ENCODE measurements at regions not wholly inside any gene's neighbourhood (a gene's known extent, or its start where the extent isn't known, plus 50 kb on each side); places are given as distances from the start of the nearest gene placed in this dataset.

GRCh38 chr1:177849579-177850290, 120.1 kb downstream of the SEC16B start:
- DNase-seq (ENCODE audit: low spot score in 2 of 2): no peak
- intact Hi-C loops (cut with DNase I; ENCODE audit: low total_unique reads): no loop called here

DNA sequence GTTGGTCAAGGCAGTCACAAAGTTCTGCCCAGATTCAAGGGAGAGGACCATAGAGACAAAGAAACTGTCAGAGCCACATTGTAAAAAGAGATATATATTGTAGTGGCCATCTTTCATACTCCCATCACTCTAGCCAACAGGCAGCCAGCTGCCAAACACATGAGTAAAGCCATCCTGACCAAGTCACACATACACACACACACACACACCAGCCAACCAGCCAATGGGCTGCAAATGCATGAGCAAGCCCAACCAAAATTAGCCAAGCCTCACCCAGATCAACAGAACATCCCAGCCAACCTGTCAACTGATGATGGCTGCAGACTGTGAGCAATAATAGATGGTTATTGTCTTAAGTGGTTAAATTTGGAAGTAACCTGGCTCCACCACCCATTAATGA, 120.7 kb downstream of the SEC16B start:
- Histone ChIP-seq H3K36me3 (no peaks in the 10 kb centered on the region), H3K9me3 (no peaks in the 10 kb centered on the region), H3K4me1 (no peaks in the 10 kb centered on the region), H3K4me3 (no peak overlapping the region), H3K27ac (no peak overlapping the region), H3K27me3 (no peaks in the 10 kb centered on the region)
- TF ChIP-seq POLR2A (IDR thresholded peaks at IDR 0.05): no peak
- TF ChIP-seq, protein P1, sequence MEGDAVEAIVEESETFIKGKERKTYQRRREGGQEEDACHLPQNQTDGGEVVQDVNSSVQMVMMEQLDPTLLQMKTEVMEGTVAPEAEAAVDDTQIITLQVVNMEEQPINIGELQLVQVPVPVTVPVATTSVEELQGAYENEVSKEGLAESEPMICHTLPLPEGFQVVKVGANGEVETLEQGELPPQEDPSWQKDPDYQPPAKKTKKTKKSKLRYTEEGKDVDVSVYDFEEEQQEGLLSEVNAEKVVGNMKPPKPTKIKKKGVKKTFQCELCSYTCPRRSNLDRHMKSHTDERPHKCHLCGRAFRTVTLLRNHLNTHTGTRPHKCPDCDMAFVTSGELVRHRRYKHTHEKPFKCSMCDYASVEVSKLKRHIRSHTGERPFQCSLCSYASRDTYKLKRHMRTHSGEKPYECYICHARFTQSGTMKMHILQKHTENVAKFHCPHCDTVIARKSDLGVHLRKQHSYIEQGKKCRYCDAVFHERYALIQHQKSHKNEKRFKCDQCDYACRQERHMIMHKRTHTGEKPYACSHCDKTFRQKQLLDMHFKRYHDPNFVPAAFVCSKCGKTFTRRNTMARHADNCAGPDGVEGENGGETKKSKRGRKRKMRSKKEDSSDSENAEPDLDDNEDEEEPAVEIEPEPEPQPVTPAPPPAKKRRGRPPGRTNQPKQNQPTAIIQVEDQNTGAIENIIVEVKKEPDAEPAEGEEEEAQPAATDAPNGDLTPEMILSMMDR (IDR thresholded peaks at IDR 0.05): no peak
- TF ChIP-seq POLR2AphosphoS5 (IDR thresholded peaks at IDR 0.05): no peak
- intact Hi-C loops (cut with DNase I; ENCODE audit: low total_unique reads): no loop called here
- DNase-seq (ENCODE audit: low spot score in 2 of 2): no peak

More at GRCh38 chr1:177849579-177850290, 120.1 kb downstream of the SEC16B start:
- no peak overlapping the region for H3K4me3 ChIP-seq
- TF ChIP-seq, protein P1 (IDR thresholded peaks at IDR 0.05): no peak
- TF ChIP-seq POLR2AphosphoS5 (IDR thresholded peaks at IDR 0.05) (no peak), POLR2A (IDR thresholded peaks at IDR 0.05) (no peak)
- H3K27me3 ChIP-seq: no peaks in the 10 kb centered on the region
- H3K36me3 ChIP-seq: no peaks in the 10 kb centered on the region
- H3K9me3 ChIP-seq: no peaks in the 10 kb centered on the region
- no peaks in the 10 kb centered on the region for H3K4me1 ChIP-seq
- H3K27ac ChIP-seq: no peak overlapping the region

DNA sequence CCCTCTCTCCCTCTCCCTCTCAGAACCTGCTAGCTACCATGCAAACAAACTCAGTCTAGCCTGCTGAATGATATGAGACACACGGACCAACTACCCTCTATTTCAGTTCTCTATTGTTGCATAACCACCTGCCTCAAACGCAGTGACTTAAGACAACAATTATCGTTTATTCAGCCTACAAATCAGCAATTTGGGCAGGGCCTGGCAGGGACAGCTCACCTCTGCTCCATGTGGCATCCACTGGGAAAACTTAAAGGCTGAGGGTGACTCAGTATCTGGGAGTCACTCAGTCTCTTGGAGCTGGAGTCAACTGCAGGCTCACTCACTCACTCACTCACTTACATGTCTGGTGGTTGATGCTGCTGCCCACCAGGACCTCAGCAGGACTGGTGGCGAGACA, 121.3 kb downstream of the SEC16B start:
- Histone ChIP-seq H3K9me3 (no peaks in the 10 kb centered on the region), H3K27ac (no peak overlapping the region), H3K4me3 (no peak overlapping the region), H3K36me3 (no peaks in the 10 kb centered on the region), H3K27me3 (no peaks in the 10 kb centered on the region), H3K4me1 (no peaks in the 10 kb centered on the region)
- no peak for DNase-seq (ENCODE audit: low spot score in 2 of 2)
- TF ChIP-seq, protein P1 (IDR thresholded peaks at IDR 0.05): no peak
- TF ChIP-seq POLR2AphosphoS5 (IDR thresholded peaks at IDR 0.05) (no peak), POLR2A (IDR thresholded peaks at IDR 0.05) (no peak)
- intact Hi-C loops (cut with DNase I; ENCODE audit: low total_unique reads): no loop called here

- TF ChIP-seq, protein P1 (IDR thresholded peaks at IDR 0.05): no peak
- TF ChIP-seq POLR2A (IDR thresholded peaks at IDR 0.05) (no peak), POLR2AphosphoS5 (IDR thresholded peaks at IDR 0.05) (no peak)
- no peak overlapping the region for H3K27ac ChIP-seq
Measured at GRCh38 chr1:177847843-177848242, 122.0 kb downstream of the SEC16B start.

DNA sequence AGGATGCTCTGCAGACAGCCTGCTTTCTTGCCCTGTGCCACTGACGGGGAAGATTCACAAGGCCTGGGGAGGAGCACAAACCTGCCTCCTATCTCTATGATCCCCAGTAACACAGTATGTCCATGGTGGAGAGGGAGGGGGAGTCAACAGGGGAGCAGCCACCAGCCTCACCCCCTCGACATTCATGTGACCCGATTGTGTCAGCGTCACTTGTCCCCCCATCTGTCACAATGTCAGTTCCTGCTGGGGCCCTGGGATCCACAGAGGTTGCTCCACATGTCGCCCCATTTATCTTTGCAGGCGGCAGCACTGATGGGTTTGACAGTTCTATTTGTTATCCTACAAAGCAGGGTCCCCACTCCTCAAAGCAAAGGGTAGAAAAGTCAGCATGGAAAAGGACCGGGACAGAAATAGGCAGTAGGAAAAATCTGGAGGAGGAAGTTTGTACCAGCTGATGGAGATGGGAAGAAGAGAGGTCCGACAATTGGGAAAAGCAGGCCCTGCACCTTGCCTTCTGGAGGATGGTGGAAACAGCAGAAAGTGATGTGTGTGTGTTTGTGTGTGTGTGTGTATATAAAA, 130.9 kb downstream of the SEC16B start:
- intact Hi-C loops (cut with DNase I; ENCODE audit: low total_unique reads): no loop called here
- no peak overlapping the region for H3K4me3 ChIP-seq
- DNase-seq (ENCODE audit: low spot score in 2 of 2): no peak
- H3K27me3 ChIP-seq: no peaks in the 10 kb centered on the region
- no peak overlapping the region for H3K27ac ChIP-seq
- no peaks in the 10 kb centered on the region for H3K9me3 ChIP-seq
- H3K4me1 ChIP-seq: no peaks in the 10 kb centered on the region
- H3K36me3 ChIP-seq: no peaks in the 10 kb centered on the region
- TF ChIP-seq, protein P1 (IDR thresholded peaks at IDR 0.05): no peak

More at GRCh38 chr1:177847843-177848242, 122.0 kb downstream of the SEC16B start:
- intact Hi-C loops (cut with DNase I; ENCODE audit: low total_unique reads): no loop called here
- DNase-seq (ENCODE audit: low spot score in 2 of 2): no peak
- H3K27me3 ChIP-seq: no peaks in the 10 kb centered on the region
- no peak overlapping the region for H3K4me3 ChIP-seq
- H3K4me1 ChIP-seq: no peaks in the 10 kb centered on the region
- no peaks in the 10 kb centered on the region for H3K36me3 ChIP-seq
- no peaks in the 10 kb centered on the region for H3K9me3 ChIP-seq

All from breast epithelium (tissue), 4 donors.